ENCODE measurements at regions not wholly inside any gene's neighbourhood (a gene's known extent, or its start where the extent isn't known, plus 50 kb on each side); places are given as distances from the start of the nearest gene placed in this dataset.

DNA sequence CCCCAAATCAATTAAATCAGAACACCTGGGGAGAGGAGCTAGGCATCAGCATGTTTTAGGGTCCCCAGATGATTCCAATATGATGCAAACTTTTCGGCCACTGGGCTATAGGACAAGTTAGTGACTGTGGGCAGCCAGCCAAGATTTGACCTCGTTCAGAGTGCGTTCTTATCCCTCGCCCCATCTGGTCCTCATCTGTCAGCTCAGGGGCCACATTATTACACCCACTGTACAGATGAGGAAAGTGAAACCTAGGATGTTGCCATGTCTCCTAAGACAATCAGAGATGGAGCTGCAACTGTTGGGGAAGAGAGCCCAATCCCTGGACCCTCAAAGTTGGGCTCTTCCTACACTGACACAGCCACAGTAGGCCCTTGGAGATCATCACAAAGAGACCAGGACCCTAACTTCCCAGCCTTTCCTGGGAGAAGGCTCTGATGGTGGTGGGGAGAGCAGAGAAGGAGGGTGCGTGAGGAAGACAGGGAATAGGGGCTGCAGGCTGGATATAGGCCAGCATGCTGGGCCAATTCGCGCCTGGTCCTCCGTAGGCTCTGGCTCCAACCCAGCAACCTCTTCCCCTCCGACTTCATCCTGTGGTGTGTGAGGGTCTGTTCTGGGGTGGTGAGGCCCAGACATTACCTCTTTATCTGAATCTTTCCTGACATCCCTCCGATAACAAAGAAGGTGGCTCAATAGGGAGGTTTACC, 109.4 kb upstream of the ZMIZ1 start:
- intact Hi-C loops (cut with DNase I) = no loop called here
- ATAC-seq (no peak), DNase-seq (ENCODE audit: low spot score) (no peak)

GRCh38 chr10:78959924-78960285, 108.9 kb upstream of the ZMIZ1 start:
- DNase-seq (ENCODE audit: low spot score) = no peak
- ATAC-seq = no peak
- intact Hi-C loops (cut with DNase I) = no loop called here

- ATAC-seq = peak; percentile 61
- DNase-seq (ENCODE audit: low spot score) = peak; percentile 86
- intact Hi-C loops (cut with DNase I) = no loop called here
Observed at GRCh38 chr10:78960316-78960800, 108.4 kb upstream of the ZMIZ1 start.

DNA sequence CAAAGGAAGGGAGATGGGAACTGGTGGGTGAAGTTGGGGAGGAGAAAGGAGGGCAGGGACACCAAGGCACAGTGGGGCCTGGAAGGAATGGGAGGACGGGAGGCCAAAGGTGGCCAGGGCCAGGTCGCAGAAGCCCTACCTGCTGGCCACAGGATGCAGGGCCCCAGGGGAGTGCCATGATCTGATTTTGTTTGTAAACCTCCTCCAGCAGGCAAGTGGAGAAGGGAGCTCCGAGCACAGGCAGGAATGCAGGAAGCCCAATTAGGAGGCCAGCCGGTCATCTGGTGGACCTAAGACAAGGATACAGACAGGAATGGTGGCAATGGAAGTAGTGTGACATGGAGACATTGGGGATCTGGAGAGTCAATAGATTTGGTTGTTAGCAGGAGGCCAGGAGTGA, 107.0 kb upstream of the ZMIZ1 start:
- intact Hi-C loops (cut with DNase I) = no loop called here
- ATAC-seq (no peak), DNase-seq (ENCODE audit: low spot score) (no peak)

GRCh38 chr10:78963074-78964034, 105.4 kb upstream of the ZMIZ1 start:
- DNase-seq (ENCODE audit: low spot score) (no peak), ATAC-seq (peak; percentile 7)
- intact Hi-C loops (cut with DNase I) = no loop called here

GRCh38 chr10:78964274-78964951, 104.4 kb upstream of the ZMIZ1 start:
- ATAC-seq = no peak
- intact Hi-C loops (cut with DNase I) = no loop called here

GRCh38 chr10:78964952-78965633, 103.7 kb upstream of the ZMIZ1 start:
- ATAC-seq (peak; percentile 45), DNase-seq (ENCODE audit: low spot score) (no peak)
- intact Hi-C loops (cut with DNase I) = no loop called here

More at GRCh38 chr10:78964274-78964951, 104.4 kb upstream of the ZMIZ1 start:
- DNase-seq (ENCODE audit: low spot score) = no peak

GRCh38 chr10:78966182-78966787, 102.5 kb upstream of the ZMIZ1 start:
- no peak for ATAC-seq
- intact Hi-C loops (cut with DNase I) = no loop called here
- DNase-seq (ENCODE audit: low spot score) = no peak

DNA sequence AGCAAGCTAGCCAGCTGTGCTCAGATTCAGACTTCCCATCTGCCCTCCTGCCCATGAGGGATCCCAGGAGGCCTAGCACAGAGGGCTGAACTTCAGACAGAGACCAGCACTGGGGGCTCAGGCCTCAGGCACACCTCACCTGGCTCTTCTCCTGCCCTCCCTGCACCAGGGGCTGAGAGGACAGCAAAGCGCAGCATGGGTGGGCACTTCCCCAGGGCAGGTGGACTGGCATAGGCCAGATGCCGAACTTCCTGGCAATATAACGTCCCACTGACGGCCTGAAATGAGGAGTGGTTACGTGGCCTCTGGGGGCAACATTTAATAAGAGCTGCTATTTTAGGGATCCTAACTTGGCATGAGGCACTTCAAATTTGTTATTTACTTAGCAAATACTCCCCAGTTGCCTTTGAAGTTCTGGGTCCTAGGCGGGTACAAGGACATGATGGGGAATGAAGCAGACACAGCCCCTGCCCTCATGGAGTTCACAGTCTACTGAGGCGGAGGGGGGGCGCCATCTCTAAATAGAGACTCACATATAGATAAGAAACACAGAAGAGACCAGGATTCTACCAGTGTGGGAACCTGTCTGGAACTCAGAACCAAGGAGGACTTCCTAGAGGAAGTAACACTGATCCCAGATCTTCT, 101.8 kb upstream of the ZMIZ1 start:
- ATAC-seq (no peak), DNase-seq (ENCODE audit: low spot score) (no peak)
- intact Hi-C loops (cut with DNase I) = no loop called here

DNA sequence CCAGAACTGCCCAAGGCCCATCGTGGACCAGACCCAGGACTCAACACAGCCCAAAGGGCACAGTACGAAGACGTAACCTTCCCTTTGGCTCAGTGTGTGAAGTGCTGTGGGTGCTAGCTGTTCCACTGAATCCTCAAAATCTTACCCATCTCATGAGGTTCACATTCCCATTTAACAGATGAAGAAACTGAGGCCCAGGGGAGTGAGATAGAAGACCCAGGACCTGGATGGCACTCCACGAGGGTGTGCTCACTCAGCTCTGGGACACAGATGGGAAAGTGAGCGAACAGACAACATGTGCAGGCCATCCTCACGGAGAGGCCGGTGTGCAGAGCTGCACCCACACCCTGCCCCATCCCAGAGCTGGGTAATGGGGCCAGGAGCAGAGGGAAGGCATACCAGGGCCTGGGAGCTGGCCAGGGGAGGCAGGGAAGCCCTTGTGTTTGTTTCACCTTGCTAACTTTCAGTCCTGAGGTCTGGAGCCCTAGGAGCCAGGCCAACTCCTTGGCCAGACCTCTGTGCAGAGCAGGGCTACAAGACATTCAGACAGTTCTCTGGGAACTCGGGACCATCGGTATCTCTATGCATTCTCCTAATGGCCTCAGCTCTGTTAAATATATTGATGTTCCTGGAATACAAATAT, 100.3 kb upstream of the ZMIZ1 start:
- intact Hi-C loops (cut with DNase I) = no loop called here
- DNase-seq (ENCODE audit: low spot score) (no peak), ATAC-seq (no peak)

- no peak for DNase-seq (ENCODE audit: low spot score)
- intact Hi-C loops (cut with DNase I) = no loop called here
- no peak for ATAC-seq
Observed at GRCh38 chr10:78968943-78969342, 99.8 kb upstream of the ZMIZ1 start.

GRCh38 chr10:78969719-78970118, 99.0 kb upstream of the ZMIZ1 start:
- intact Hi-C loops (cut with DNase I) = loop anchor here (10.0 kb wide), 1 partner anchor 215 kb away; no protein-coding TSS in a partner anchor
- no peak for DNase-seq (ENCODE audit: low spot score)
- no peak for ATAC-seq

- DNase-seq (ENCODE audit: low spot score) = no peak
- no peak for ATAC-seq
- intact Hi-C loops (cut with DNase I) = loop anchor here (10.0 kb wide), 1 partner anchor 215 kb away; no protein-coding TSS in a partner anchor
Observed at GRCh38 chr10:78970261-78970660, 98.5 kb upstream of the ZMIZ1 start.

DNA sequence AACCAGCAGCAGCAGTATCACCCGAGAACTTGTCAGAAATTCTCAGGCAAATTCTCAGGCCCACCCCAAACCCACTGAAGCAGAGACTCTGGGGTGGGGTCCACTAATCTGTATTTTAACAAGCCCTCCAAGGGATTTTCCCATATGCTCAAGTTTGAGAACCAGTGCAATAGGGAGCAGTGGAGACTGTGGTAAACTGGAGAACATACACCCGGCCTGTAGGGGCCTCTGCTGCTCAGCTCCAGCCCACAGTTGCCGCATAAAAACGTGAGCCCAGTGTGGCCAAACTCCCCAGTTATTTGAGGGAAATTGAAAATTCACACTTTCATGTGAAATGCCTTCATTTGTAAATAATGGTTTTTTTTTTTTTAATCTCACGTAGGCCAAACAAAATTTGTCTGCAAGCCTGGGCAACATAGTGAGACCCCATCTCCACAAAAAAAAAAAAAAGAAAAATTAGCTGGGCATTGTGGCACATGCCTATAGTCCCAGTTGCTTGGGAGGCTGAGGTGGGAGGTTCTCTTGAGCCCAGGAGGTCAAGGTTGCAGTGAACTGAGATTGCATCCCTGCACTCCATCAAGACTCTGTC, 97.6 kb upstream of the ZMIZ1 start:
- intact Hi-C loops (cut with DNase I) = loop anchor here (10.0 kb wide), 1 partner anchor 214 kb away; no protein-coding TSS in a partner anchor

DNA sequence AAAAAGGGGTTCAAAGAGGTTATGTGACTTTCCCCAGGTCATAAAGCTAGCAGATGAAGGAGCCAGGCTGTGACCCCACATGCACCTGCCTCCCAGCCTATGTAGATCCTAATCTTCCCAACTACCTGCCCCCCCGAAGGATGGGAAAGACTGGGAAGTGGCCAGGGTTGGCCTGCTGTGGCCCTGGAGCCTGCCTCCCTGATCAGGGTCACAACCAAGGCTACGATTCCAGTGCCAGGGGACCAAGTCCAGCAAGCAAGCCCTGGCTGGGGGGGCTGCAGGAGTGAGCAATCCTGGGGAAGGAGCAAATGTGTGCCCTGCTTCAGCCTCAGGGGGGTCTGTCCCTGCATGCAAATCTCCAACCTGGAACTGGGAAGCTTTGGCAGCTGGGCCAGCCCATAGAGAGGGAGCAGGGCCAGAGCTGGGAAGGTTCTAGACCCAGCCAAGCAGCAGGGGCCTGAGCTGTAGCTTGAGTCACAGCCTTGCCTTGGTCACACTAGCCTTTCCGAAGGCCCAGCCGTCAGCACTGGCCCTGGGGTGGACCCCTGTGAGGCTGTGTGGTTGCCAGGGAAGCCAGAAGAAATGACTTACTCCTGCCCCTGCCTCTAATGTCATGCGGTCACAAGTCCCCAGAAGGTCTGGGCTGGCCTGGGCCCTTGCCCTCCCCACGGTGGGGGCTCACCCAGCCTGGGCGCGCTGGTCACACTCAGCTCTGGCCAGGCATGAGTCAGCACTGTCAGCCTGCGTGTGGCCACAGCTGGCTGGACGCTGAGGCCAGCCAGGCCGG, 96.4 kb upstream of the ZMIZ1 start:
- DNase-seq (ENCODE audit: low spot score) (peak; percentile 87), ATAC-seq (peak; percentile 87)
- intact Hi-C loops (cut with DNase I) = loop anchor here (10.0 kb wide), 1 partner anchor 212 kb away; no protein-coding TSS in a partner anchor

More for the DNA sequence above, 97.6 kb upstream of the ZMIZ1 start:
- DNase-seq (ENCODE audit: low spot score) (no peak), ATAC-seq (no peak)

Data from sciatic nerve (tissue), 2 donors.